NCI-H345 treated with DMSO at 0.1 percent for 48 hours (cell line): ENCODE measurements at regions not wholly inside any gene's neighbourhood (a gene's known extent, or its start where the extent isn't known, plus 50 kb on each side); places are given as distances from the start of the nearest gene placed in this dataset.

Experiments used
- DNase-seq: peaks from one replicate; lab custom pipeline; 2025; ENCODE audit not compliant: unreplicated experiment; lab: John Stamatoyannopoulos, UW

- no peak for DNase-seq
Observed at GRCh38 chr2:111219285-111219684, 98.6 kb downstream of the BCL2L11 start.

- no peak for DNase-seq
Observed at GRCh38 chr2:111219734-111220505, 99.2 kb downstream of the BCL2L11 start.

GRCh38 chr2:111220962-111221361 is 100.2 kb downstream of the BCL2L11 start:
- DNase-seq: no peak

GRCh38 chr2:111221701-111222100 is 101.0 kb downstream of the BCL2L11 start:
- peak; percentile 40 for DNase-seq

- no peak for DNase-seq
Observed at GRCh38 chr2:111222204-111222866, 101.6 kb downstream of the BCL2L11 start.

GRCh38 chr2:111225856-111226255 is 105.1 kb downstream of the BCL2L11 start:
- DNase-seq: no peak

- no peak for DNase-seq
Observed at GRCh38 chr2:111226876-111227700, 106.4 kb downstream of the BCL2L11 start.

- DNase-seq: no peak
Observed at GRCh38 chr2:111227716-111228141, 107.0 kb downstream of the BCL2L11 start.

- no peak for DNase-seq
Observed at GRCh38 chr2:111231532-111232252, 111.0 kb downstream of the BCL2L11 start.

GRCh38 chr2:111235192-111236015 is 114.7 kb downstream of the BCL2L11 start:
- no peak for DNase-seq

GRCh38 chr2:111236025-111236424 is 115.3 kb downstream of the BCL2L11 start:
- no peak for DNase-seq

GRCh38 chr2:111238296-111238695 is 117.6 kb downstream of the BCL2L11 start:
- no peak for DNase-seq

- no peak for DNase-seq
Observed at GRCh38 chr2:111239107-111239506, 118.4 kb downstream of the BCL2L11 start.

- no peak for DNase-seq
Observed at GRCh38 chr2:111239581-111240249, 119.0 kb downstream of the BCL2L11 start.

- DNase-seq: no peak
Observed at GRCh38 chr2:111243295-111243694, 122.6 kb downstream of the BCL2L11 start.

GRCh38 chr2:111244864-111245263 is 124.2 kb downstream of the BCL2L11 start:
- no peak for DNase-seq

GRCh38 chr2:111246620-111247061 is 125.9 kb downstream of the BCL2L11 start:
- no peak for DNase-seq

- DNase-seq: no peak
Observed at GRCh38 chr2:111247491-111247890, 126.8 kb downstream of the BCL2L11 start.

- DNase-seq: no peak
Observed at GRCh38 chr2:111249806-111250205, 129.1 kb downstream of the BCL2L11 start.
